ENCODE measurements at regions not wholly inside any gene's neighbourhood (a gene's known extent, or its start where the extent isn't known, plus 50 kb on each side); places are given as distances from the start of the nearest gene placed in this dataset.

- Histone ChIP-seq H3K4me1 (replicated peaks in 1 of 2; ENCODE audit: control insufficient read depth in 2 of 2, insufficient read depth in 2 of 2, low read length in 2 of 2) (no peaks in the 10 kb centered on the region), H3K9me1 (ENCODE audit: control insufficient read depth, insufficient read depth, low read length) (no peaks in the 10 kb centered on the region), H3K27me3 (ENCODE audit: control insufficient read depth in 2 of 2, insufficient read depth in 2 of 2, low read length in 2 of 2) (peaks cover 0 to 5% of the 10 kb centered on the region in 2 experiments; a peak in 2 of 5 replicates), H3K9ac (ENCODE audit: insufficient read depth in 1 of 2, low read depth in 2 of 2, low read length in 2 of 2) (no peak overlapping the region), H3K9me3 (replicated peaks; ENCODE audit: control insufficient read depth, insufficient read depth, low read depth, low read length) (no peaks in the 10 kb centered on the region), H3K4me3 (no peak overlapping the region), H3K36me3 (ENCODE audit: control insufficient read depth, insufficient read depth, low read length) (no peaks in the 10 kb centered on the region), H3K27ac (ENCODE audit: extremely low read depth, low read depth, low read length) (no peak overlapping the region), H3K4me2 (ENCODE audit: insufficient read depth, low read length) (no peak overlapping the region), H4K20me1 (replicated peaks; ENCODE audit: control insufficient read depth, insufficient read depth, low read length) (no peaks in the 10 kb centered on the region), H2AFZ (ENCODE audit: low read depth, low read length) (no peak overlapping the region), H3K79me2 (ENCODE audit: control insufficient read depth, insufficient read depth, low read length) (no peaks in the 10 kb centered on the region)
- FAIRE-seq (no peak), DNase-seq (ENCODE audit: extremely low read depth in 1 of 4, low spot score in 3 of 4) (peak in 1 of 4 experiments; percentile 9), ATAC-seq (peak; percentile 68)
- POLR2A ChIA-PET: no interaction called here
- intact Hi-C loops (cut with micrococcal nuclease) (no loop called here), in situ Hi-C loops (cut with MboI) (no loop called here)
- no TSS peak for BruUV-seq (replicated peaks)
- CTCF ChIA-PET (ENCODE audit: low intra/inter-chr PET ratio): no interaction called here
- 5% methylated on average over 2 of the region's 2 CpGs for WGBS (ENCODE audit: insufficient coverage, low coverage, missing lambda C conversion rate)
- TF ChIP-seq RAD21 (CRISPR knock-in tag; conservative IDR thresholded peaks at IDR 0.05 in 1 of 2, IDR thresholded peaks at IDR 0.05 in 1 of 2): peak in 1 of 2 experiments; percentile 8; a peak in 1 of 4 replicates
- TF ChIP-seq XRCC4 (IDR thresholded peaks at IDR 0.05; ENCODE audit: extremely low read depth, insufficient read depth, insufficient read length): no peak
- no peak for TF ChIP-seq NRF1 (conservative IDR thresholded peaks at IDR 0.05 in 1 of 2, IDR thresholded peaks at IDR 0.05 in 1 of 2)
- no peak for TF ChIP-seq MCM7 (IDR thresholded peaks at IDR 0.05)
- peak in 1 of 3 experiments; percentile 9; a peak in 1 of 6 replicates for TF ChIP-seq CTCF (IDR thresholded peaks at IDR 0.05 in 2 of 3, conservative IDR thresholded peaks at IDR 0.05 in 1 of 3; ENCODE audit: insufficient read depth in 2 of 3, low read depth in 1 of 3, low read length in 3 of 3)
- TF ChIP-seq ZNF347 (CRISPR knock-in tag; IDR thresholded peaks at IDR 0.05; ENCODE audit: low read depth): no peak
- no peak for TF ChIP-seq RBM22 (IDR thresholded peaks at IDR 0.05; ENCODE audit: low read depth, low read length, poor library complexity, severe bottlenecking)
- peak; percentile 42; the same call in 1 of the 2 replicates for TF ChIP-seq MGA (IDR thresholded peaks at IDR 0.05)
- TF ChIP-seq L3MBTL2 (IDR thresholded peaks at IDR 0.05): 0 out of 2 replicates have a peak, but pooled peaks have one; percentile 20
These were observed 70.9 kb upstream of the FNDC3A start for GRCh38 chr13:48904668-48905290.

Data from K562 (cell line).